A549 (cell line): ENCODE measurements at regions not wholly inside any gene's neighbourhood (a gene's known extent, or its start where the extent isn't known, plus 50 kb on each side); places are given as distances from the start of the nearest gene placed in this dataset.

ENCODE experiments used
- ATAC-seq, 2 experiments: fragments of 200-7000 bp in 1 of 2; fragments of >200 bp in 1 of 2; cut with Nextera tagmentation in 1 of 2; cut with Tn5 transposase in 1 of 2; 3 replicates each; pipeline versions ENCODE4 v1.8.0 to v1.9.1; 2018 to 2020; ENCODE audit warnings: mild to moderate bottlenecking in 1 of 2, moderate library complexity in 1 of 2
- CTCF ChIA-PET: fragments of 300-600 bp; sonication (Branson Sonifier 250); formaldehyde crosslinking; extraction: SDS; loops from one replicate; lab custom pipeline; 2021; ENCODE audit warnings: antibody characterized with exemption, inconsistent platforms; lab: Yijun Ruan, JAX
- POLR2A ChIA-PET: fragments of 350-600 bp; formaldehyde crosslinking; extraction: SDS; loops from one replicate; lab custom pipeline; 2021; ENCODE audit warnings: antibody characterized with exemption, inconsistent platforms; lab: Yijun Ruan, JAX
- DNase-seq, 2 experiments: peaks; one replicate each; pipeline versions ENCODE4 v3.0.0 to v3.0.0-alpha.2; 2011 to 2016; ENCODE audit warnings: low read depth in 1 of 2, low spot score in 1 of 2
- FAIRE-seq: peaks from 2 replicates; lab custom pipeline; 2011; peaks lifted over from hg19 to GRCh38; lab: Jason Lieb, UNC
- H3K27ac ChIP-seq, 2 experiments: fragments of >200 bp; sonication (Bioruptor Twin); formaldehyde crosslinking; 3 replicates each; pipeline ENCODE4 v1.5.1; 2016 to 2017
- H3K4me1 ChIP-seq: fragments of >200 bp; sonication (Bioruptor Twin); formaldehyde crosslinking; 3 replicates; pipeline ENCODE4 v1.6.1; 2016
- H3K4me2 ChIP-seq: fragments of >200 bp; sonication (Bioruptor Twin); formaldehyde crosslinking; 3 replicates; pipeline ENCODE4 v1.6.1; 2016
- H3K4me3 ChIP-seq: fragments of >200 bp; sonication (Bioruptor Twin); formaldehyde crosslinking; 3 replicates; pipeline ENCODE4 v1.5.1; 2016
- H3K9me3 ChIP-seq: fragments of >200 bp; sonication (Bioruptor Twin); formaldehyde crosslinking; 3 replicates; pipeline ENCODE4 v1.6.1; 2016
- ATOH8 ChIP-seq: fragments of 250-450 bp; sonication (Bioruptor Pico); IDR thresholded peaks from 2 replicates; pipeline ENCODE4 v1.5.0; 2020; ENCODE audit warnings: low read depth, mild to moderate bottlenecking, moderate library complexity
- BHLHE40 ChIP-seq: IDR thresholded peaks from 2 replicates; pipeline ENCODE4 v1.6.1; 2012; ENCODE audit warnings: low read depth, low read length, inconsistent platforms
- CBX2 ChIP-seq: fragments of 200-600 bp; sonication (generic); IDR thresholded peaks from 2 replicates; pipeline ENCODE4 v1.6.1; 2016; ENCODE audit warnings: low read depth, mild to moderate bottlenecking, borderline replicate concordance
- CEBPB ChIP-seq, 2 experiments: fragments of >200 bp in 1 of 2; sonication (Bioruptor Twin) in 1 of 2; formaldehyde crosslinking in 1 of 2; IDR thresholded peaks; 2 replicates each; pipeline ENCODE4 v1.6.1; 2012 to 2016
- EHF ChIP-seq: fragments of 250-450 bp; sonication (Bioruptor Pico); IDR thresholded peaks from 2 replicates; pipeline ENCODE4 v1.5.0; 2020; ENCODE audit warnings: mild to moderate bottlenecking
- EHMT2 ChIP-seq: fragments of 200-600 bp; sonication (generic); IDR thresholded peaks from 2 replicates; pipeline ENCODE4 v1.6.1; 2016; ENCODE audit warnings: antibody characterized with exemption, low read depth, mild to moderate bottlenecking, moderate library complexity
- EP300 ChIP-seq, 2 experiments: fragments of >200 bp; sonication (Bioruptor Twin); formaldehyde crosslinking; IDR thresholded peaks; 2 replicates in 1 of 2; 3 replicates in 1 of 2; pipeline ENCODE4 v1.6.1; 2016 to 2017
- FOXS1 ChIP-seq: fragments of 250-450 bp; sonication (Bioruptor Pico); IDR thresholded peaks from 2 replicates; pipeline ENCODE4 v1.5.0; 2020; ENCODE audit warnings: mild to moderate bottlenecking, moderate library complexity
- HDAC2 ChIP-seq: fragments of 200-600 bp; sonication (generic); IDR thresholded peaks from 2 replicates; pipeline ENCODE4 v1.6.1; 2016
- HEYL ChIP-seq: fragments of 250-450 bp; sonication (Bioruptor Pico); IDR thresholded peaks from 2 replicates; pipeline ENCODE4 v1.8.0; 2021; ENCODE audit warnings: mild to moderate bottlenecking, moderate library complexity
- HOXB13 ChIP-seq: fragments of 250-450 bp; sonication (Bioruptor Pico); IDR thresholded peaks from 2 replicates; pipeline ENCODE4 v1.5.0; 2020; ENCODE audit warnings: low read depth, mild to moderate bottlenecking, moderate library complexity
- NFE2L2 ChIP-seq: fragments of 150-350 bp; conservative IDR thresholded peaks from 2 replicates; pipeline ENCODE4 v1.6.1; 2014; ENCODE audit warnings: low read length
- PHF8 ChIP-seq: fragments of 200-600 bp; sonication (generic); IDR thresholded peaks from 2 replicates; pipeline ENCODE4 v1.6.1; 2016; ENCODE audit warnings: low read depth, mild to moderate bottlenecking, antibody characterized with exemption, moderate library complexity, borderline replicate concordance
- POLR2A ChIP-seq: IDR thresholded peaks from 2 replicates; pipeline ENCODE4 v1.6.1; 2012; ENCODE audit warnings: mild to moderate bottlenecking, low read length
- RAD21 ChIP-seq, 2 experiments: fragments of >200 bp in 1 of 2; sonication (Bioruptor Twin) in 1 of 2; formaldehyde crosslinking in 1 of 2; IDR thresholded peaks in 1 of 2; conservative IDR thresholded peaks in 1 of 2; 2 replicates in 1 of 2; 3 replicates in 1 of 2; pipeline ENCODE4 v1.6.1; 2012 to 2018; ENCODE audit warnings: inconsistent platforms in 1 of 2
- RCOR1 ChIP-seq: fragments of 150-350 bp; IDR thresholded peaks from 2 replicates; pipeline ENCODE4 v1.6.1; 2014; ENCODE audit warnings: antibody characterized with exemption, low read length, low read depth
- SMC3 ChIP-seq: fragments of >200 bp; sonication (Bioruptor Twin); formaldehyde crosslinking; IDR thresholded peaks from 3 replicates; pipeline ENCODE4 v1.6.1; 2018; ENCODE audit warnings: inconsistent platforms
- USF2 ChIP-seq: fragments of 450-650 bp; IDR thresholded peaks from 2 replicates; pipeline ENCODE4 v1.6.1; 2014; ENCODE audit warnings: antibody characterized with exemption
- ZFP36 ChIP-seq: fragments of 450-650 bp; IDR thresholded peaks from 2 replicates; pipeline ENCODE4 v1.6.1; 2014; ENCODE audit warnings: borderline replicate concordance; ENCODE audit not compliant: partially characterized antibody
- ZSCAN20 ChIP-seq: fragments of 250-450 bp; sonication (Bioruptor Pico); IDR thresholded peaks from 2 replicates; pipeline ENCODE4 v1.8.0; 2022; ENCODE audit warnings: mild to moderate bottlenecking, moderate library complexity
- WGBS: methylation state at CpG from one replicate; pipeline ENCODE4 v1.1.6; 2017; ENCODE audit errors: missing lambda C conversion rate; 5-methylcytosine and 5-hydroxymethylcytosine counted together
- TF ChIP-seq, protein P1 (sequence below): IDR thresholded peaks from 2 replicates; pipeline ENCODE4 v1.6.1; 2012; ENCODE audit warnings: low read depth, borderline replicate concordance
- TF ChIP-seq, protein P2 (sequence below): fragments of 250-450 bp; sonication (Bioruptor Pico); IDR thresholded peaks from 2 replicates; pipeline ENCODE4 v1.5.0; 2021; ENCODE audit warnings: mild to moderate bottlenecking, moderate library complexity, borderline replicate concordance

- ATAC-seq (no peak), FAIRE-seq (no peak), DNase-seq (no peak)
- H3K9me3 ChIP-seq, result no peaks in the 10 kb centered on the region
- ChIA-PET CTCF (interaction anchor here (1.9 kb wide), 1 partner anchor 236 kb away, joined by 7 read pairs; no protein-coding TSS in a partner anchor), POLR2A (no interaction called here)
- no peak overlapping the region for H3K4me2 ChIP-seq
- 96% methylated on average over 14 of the region's 14 CpGs for WGBS
- H3K4me1 ChIP-seq, result peaks cover 17% of the 10 kb centered on the region
- no peak overlapping the region for H3K4me3 ChIP-seq
- no peak overlapping the region; a peak in 1 of 6 replicates for H3K27ac ChIP-seq
- TF ChIP-seq BHLHE40, result no peak
- TF ChIP-seq, protein P1, sequence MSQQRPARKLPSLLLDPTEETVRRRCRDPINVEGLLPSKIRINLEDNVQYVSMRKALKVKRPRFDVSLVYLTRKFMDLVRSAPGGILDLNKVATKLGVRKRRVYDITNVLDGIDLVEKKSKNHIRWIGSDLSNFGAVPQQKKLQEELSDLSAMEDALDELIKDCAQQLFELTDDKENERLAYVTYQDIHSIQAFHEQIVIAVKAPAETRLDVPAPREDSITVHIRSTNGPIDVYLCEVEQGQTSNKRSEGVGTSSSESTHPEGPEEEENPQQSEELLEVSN, result no peak
- TF ChIP-seq ZSCAN20 (CRISPR knock-in tag), result no peak
- no peak for TF ChIP-seq HOXB13 (CRISPR knock-in tag)
- TF ChIP-seq NFE2L2, result no peak
- TF ChIP-seq, all 56 proteins: peak for 0
These were observed 56.2 kb upstream of the HES1 start for GRCh38 chr3:194079702-194080172.

GRCh38 chr3:194080436-194080835, 55.5 kb upstream of the HES1 start:
- H3K9me3 ChIP-seq, result no peaks in the 10 kb centered on the region
- no peak overlapping the region for H3K4me2 ChIP-seq
- H3K27ac ChIP-seq, result no peak overlapping the region
- no peak overlapping the region for H3K4me3 ChIP-seq
- ATAC-seq (no peak), DNase-seq (no peak), FAIRE-seq (no peak)
- WGBS, result 77% methylated on average over 6 of the region's 7 CpGs
- CTCF ChIA-PET, result interaction anchor here (1.9 kb wide), 1 partner anchor 235 kb away, joined by 7 read pairs; no protein-coding TSS in a partner anchor
- H3K4me1 ChIP-seq, result peaks cover 10% of the 10 kb centered on the region
- POLR2A ChIA-PET, result no interaction called here
- no peak for TF ChIP-seq ATOH8 (CRISPR knock-in tag)
- TF ChIP-seq, all 56 proteins: peak for 0

DNA sequence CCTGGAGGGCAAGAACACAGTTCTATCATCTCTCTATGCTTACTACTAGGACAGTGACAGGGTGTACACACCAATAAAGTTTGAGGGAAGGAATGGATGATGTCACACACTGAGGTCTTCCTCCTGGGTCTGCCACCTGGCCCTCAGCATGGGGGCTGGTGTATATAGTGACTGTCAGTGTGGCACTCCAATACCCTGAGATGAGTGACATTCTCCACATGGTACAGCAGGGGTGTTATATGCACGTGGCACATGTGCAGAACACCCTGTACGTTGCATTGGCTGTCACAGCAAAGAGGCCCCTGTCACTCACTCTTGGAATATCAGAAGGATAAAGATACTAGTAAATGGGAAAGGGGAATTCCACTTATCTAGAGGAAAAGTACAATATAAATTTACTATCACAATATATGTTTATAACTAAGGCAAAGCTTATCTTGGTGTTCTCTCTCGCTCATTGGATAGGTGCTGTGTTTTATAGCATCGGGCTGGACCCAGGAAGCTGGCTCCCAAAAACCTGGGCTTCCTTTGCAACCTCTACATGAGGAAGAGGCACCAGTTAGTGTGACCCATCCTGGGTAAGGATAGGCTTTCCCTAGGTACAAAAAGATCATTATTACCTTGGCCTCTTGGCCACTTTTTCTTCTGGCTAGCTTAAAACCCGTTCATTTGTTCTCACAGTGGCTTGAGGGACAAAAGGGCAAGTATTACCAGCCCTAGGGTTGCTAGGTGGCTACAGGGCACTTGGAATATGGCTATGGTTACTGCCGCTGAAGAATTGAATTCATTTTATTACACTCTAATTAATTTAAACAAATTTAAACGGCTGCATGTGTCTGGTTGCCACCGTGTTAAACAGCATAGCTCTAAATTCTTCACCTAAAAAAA, 54.8 kb upstream of the HES1 start:
- H3K9me3 ChIP-seq, result no peaks in the 10 kb centered on the region
- no peak overlapping the region for H3K4me2 ChIP-seq
- no peak overlapping the region for H3K4me3 ChIP-seq
- no peak overlapping the region for H3K27ac ChIP-seq
- 82% methylated on average over 8 of the region's 8 CpGs for WGBS
- TF ChIP-seq EHF (CRISPR knock-in tag) (no peak), NFE2L2 (no peak), EHMT2 (no peak), CBX2 (no peak), RAD21 (conservative IDR thresholded peaks at IDR 0.05 in 1 of 2, IDR thresholded peaks at IDR 0.05 in 1 of 2) (no peak), HEYL (no peak), PHF8 (no peak), ZFP36 (no peak), EP300 (IDR thresholded peaks at IDR 0.05) (no peak)
- TF ChIP-seq, all 56 proteins: peak for 0
- ChIA-PET CTCF (interaction anchor here (1.9 kb wide), 1 partner anchor 235 kb away, joined by 7 read pairs; no protein-coding TSS in a partner anchor), POLR2A (no interaction called here)
- no peak for ATAC-seq
- peaks cover 3% of the 10 kb centered on the region for H3K4me1 ChIP-seq
- no peak for FAIRE-seq
- DNase-seq, result no peak

DNA sequence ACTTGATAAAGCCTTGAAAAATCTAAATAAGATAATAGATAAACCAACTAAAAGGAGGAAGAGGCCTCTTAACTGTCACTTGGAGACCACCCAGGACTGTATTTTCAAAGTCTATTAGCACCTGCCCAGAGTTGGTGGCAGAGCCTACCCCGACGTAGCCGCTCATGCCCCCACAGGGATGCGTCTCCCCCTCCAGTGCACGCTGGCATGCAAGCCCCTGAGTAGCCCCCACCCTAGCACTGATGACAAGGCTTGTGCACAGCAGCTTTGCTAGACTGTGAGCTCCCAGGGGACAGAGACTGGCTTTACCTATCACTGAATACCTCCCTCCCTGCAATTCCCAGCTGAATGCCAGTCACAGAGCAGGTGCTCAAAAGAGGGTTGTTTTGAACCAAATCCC, 54.1 kb upstream of the HES1 start:
- POLR2A ChIA-PET, result no interaction called here
- TF ChIP-seq USF2 (no peak), CBX2 (no peak), NFE2L2 (no peak), CEBPB (IDR thresholded peaks at IDR 0.05) (no peak), HDAC2 (no peak), RCOR1 (no peak), POLR2A (no peak), FOXS1 (no peak), SMC3 (no peak)
- TF ChIP-seq, protein P2, sequence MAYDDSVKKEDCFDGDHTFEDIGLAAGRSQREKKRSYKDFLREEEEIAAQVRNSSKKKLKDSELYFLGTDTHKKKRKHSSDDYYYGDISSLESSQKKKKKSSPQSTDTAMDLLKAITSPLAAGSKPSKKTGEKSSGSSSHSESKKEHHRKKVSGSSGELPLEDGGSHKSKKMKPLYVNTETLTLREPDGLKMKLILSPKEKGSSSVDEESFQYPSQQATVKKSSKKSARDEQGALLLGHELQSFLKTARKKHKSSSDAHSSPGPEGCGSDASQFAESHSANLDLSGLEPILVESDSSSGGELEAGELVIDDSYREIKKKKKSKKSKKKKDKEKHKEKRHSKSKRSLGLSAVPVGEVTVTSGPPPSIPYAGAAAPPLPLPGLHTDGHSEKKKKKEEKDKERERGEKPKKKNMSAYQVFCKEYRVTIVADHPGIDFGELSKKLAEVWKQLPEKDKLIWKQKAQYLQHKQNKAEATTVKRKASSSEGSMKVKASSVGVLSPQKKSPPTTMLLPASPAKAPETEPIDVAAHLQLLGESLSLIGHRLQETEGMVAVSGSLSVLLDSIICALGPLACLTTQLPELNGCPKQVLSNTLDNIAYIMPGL, result no peak
- no peak for DNase-seq
- no peaks in the 10 kb centered on the region for H3K9me3 ChIP-seq
- no peak overlapping the region for H3K4me2 ChIP-seq
- no peak overlapping the region for H3K4me3 ChIP-seq
- WGBS, result 93% methylated on average over 5 of the region's 5 CpGs
- FAIRE-seq, result no peak
- no peaks in the 10 kb centered on the region; the same call in 2 of the 3 replicates for H3K4me1 ChIP-seq
- H3K27ac ChIP-seq, result no peak overlapping the region
- CTCF ChIA-PET, result interaction anchor here (1.3 to 2.0 kb wide), 3 partner anchors 10 to 234 kb away, joined by 3 to 10 read pairs (median 7); no protein-coding TSS in a partner anchor
- no peak for ATAC-seq
